CD14-positive monocyte (primary cell): ENCODE measurements at regions not wholly inside any gene's neighbourhood (a gene's known extent, or its start where the extent isn't known, plus 50 kb on each side); places are given as distances from the start of the nearest gene placed in this dataset.
A peak's percentile ranks its signal among the peaks of the same experiment; 100 is the strongest.

Experiments
- DNase-seq, 3 donors: peaks; one replicate each; pipeline ENCODE4 v3.0.0-alpha.2; 2011 to 2022
- H2AFZ ChIP-seq: 2 replicates; pipeline ENCODE4 v1.6.0; 2012; ENCODE audit warnings: mild to moderate bottlenecking, low read depth, low read length, inconsistent platforms; ENCODE audit not compliant: insufficient read depth, poor library complexity, severe bottlenecking
- H3K27ac ChIP-seq, 2 donors: 1 replicate in 1 of 2; 2 replicates in 1 of 2; pipeline ENCODE4 v1.5.1; 2012 to 2013; ENCODE audit warnings: low read length in 2 of 2, control low read depth in 1 of 2, inconsistent platforms in 1 of 2, low read depth in 1 of 2, mild to moderate bottlenecking in 1 of 2
- H3K27me3 ChIP-seq, 2 donors: one replicate each; pipeline versions ENCODE4 v1.6.0 to v1.6.1; 2011 to 2013; ENCODE audit warnings: low read length in 2 of 2; ENCODE audit not compliant: control insufficient read depth in 2 of 2, insufficient read depth in 2 of 2
- H3K36me3 ChIP-seq, 2 donors: replicated peaks in 1 of 2; 1 replicate in 1 of 2; 2 replicates in 1 of 2; pipeline versions ENCODE4 v1.5.1 to v1.6.1; 2012 to 2013; ENCODE audit warnings: low read length in 2 of 2, control low read depth in 1 of 2, inconsistent platforms in 1 of 2, mild to moderate bottlenecking in 1 of 2; ENCODE audit not compliant: insufficient read depth in 2 of 2, control insufficient read depth in 1 of 2
- H3K4me1 ChIP-seq, 2 donors: 1 replicate in 1 of 2; 2 replicates in 1 of 2; pipeline versions ENCODE4 v1.5.1 to v1.6.1; 2012 to 2013; ENCODE audit warnings: low read length in 2 of 2, control low read depth in 1 of 2, inconsistent platforms in 1 of 2, mild to moderate bottlenecking in 1 of 2, moderate library complexity in 1 of 2; ENCODE audit not compliant: insufficient read depth in 2 of 2, control insufficient read depth in 1 of 2
- H3K4me2 ChIP-seq: replicated peaks from 2 replicates; pipeline ENCODE3; 2012; ENCODE audit warnings: low read length, moderate library complexity, mild to moderate bottlenecking; ENCODE audit not compliant: poor library complexity, severe bottlenecking; ENCODE audit errors: extremely low read depth
- H3K4me3 ChIP-seq, 3 experiments: fragments of 200-600 bp in 1 of 3; sonication (generic) in 1 of 3; replicated peaks in 1 of 3; 1 replicate in 2 of 3; 2 replicates in 1 of 3; pipeline ENCODE4 v1.5.1; 2011 to 2013; ENCODE audit warnings: low read length in 3 of 3, mild to moderate bottlenecking in 3 of 3, control low read depth in 2 of 3, low read depth in 2 of 3, inconsistent platforms in 1 of 3, moderate library complexity in 1 of 3
- H3K79me2 ChIP-seq: 2 replicates; pipeline ENCODE4 v1.6.0; 2012; ENCODE audit warnings: mild to moderate bottlenecking, control low read depth, inconsistent platforms, low read length, moderate library complexity; ENCODE audit not compliant: insufficient read depth
- H3K9ac ChIP-seq: 2 replicates; pipeline ENCODE4 v1.6.0; 2017; ENCODE audit warnings: low read length, mild to moderate bottlenecking; ENCODE audit not compliant: insufficient read depth, poor library complexity, severe bottlenecking
- H3K9me3 ChIP-seq, 2 donors: replicated peaks in 1 of 2; 1 replicate in 1 of 2; 2 replicates in 1 of 2; pipeline versions ENCODE4 v1.5.1 to v1.6.1; 2012 to 2013; ENCODE audit warnings: low read length in 2 of 2, control low read depth in 1 of 2; ENCODE audit not compliant: control insufficient read depth in 1 of 2, insufficient read depth in 1 of 2
- H4K20me1 ChIP-seq: 2 replicates; pipeline ENCODE4 v1.6.0; 2012; ENCODE audit warnings: mild to moderate bottlenecking, low read length, control low read depth, moderate library complexity; ENCODE audit not compliant: insufficient read depth
- H3K27ac Mint-ChIP-seq, 7 donors: one replicate each; pipeline ENCODE4 v1.8.0; 2020; ENCODE audit warnings: mild to moderate bottlenecking in 7 of 7, mixed read lengths in 7 of 7, moderate library complexity in 6 of 7, inconsistent platforms in 2 of 7
- H3K27me3 Mint-ChIP-seq, 3 donors: one replicate each; pipeline ENCODE4 v1.8.0; 2021 to 2022; ENCODE audit warnings: low read depth in 3 of 3, mild to moderate bottlenecking in 3 of 3, mixed read lengths in 3 of 3, moderate library complexity in 3 of 3, inconsistent platforms in 1 of 3
- H3K36me3 Mint-ChIP-seq, 2 donors: one replicate each; pipeline ENCODE4 v1.8.0; 2020; ENCODE audit warnings: mixed read lengths in 2 of 2, inconsistent platforms in 1 of 2, mild to moderate bottlenecking in 1 of 2
- H3K4me1 Mint-ChIP-seq: one replicate; pipeline ENCODE4 v1.8.0; 2020; ENCODE audit warnings: mild to moderate bottlenecking, mixed read lengths
- H3K4me3 Mint-ChIP-seq, 2 donors: one replicate each; pipeline ENCODE4 v1.8.0; 2020; ENCODE audit warnings: mild to moderate bottlenecking in 2 of 2, mixed read lengths in 2 of 2, moderate library complexity in 1 of 2
- H3K9me3 Mint-ChIP-seq, 7 donors: one replicate each; pipeline ENCODE4 v1.8.0; 2020 to 2022; ENCODE audit warnings: mixed read lengths in 7 of 7, mild to moderate bottlenecking in 6 of 7, moderate library complexity in 6 of 7, inconsistent platforms in 2 of 7
- WGBS: methylation state at CpG from one replicate; pipeline ENCODE4 v1.1.5; 2013; ENCODE audit warnings: missing lambda C conversion rate; ENCODE audit not compliant: insufficient coverage; 5-methylcytosine and 5-hydroxymethylcytosine counted together
- intact Hi-C, 2 donors: fragments of 100-400 bp; cut with micrococcal nuclease; formaldehyde crosslinking; loops; one replicate each; pipeline versions ENCODE4 v1.15.0 to v1.15.1; 2023
- TF ChIP-seq, protein P1 (sequence below): fragments of 200-600 bp; IDR thresholded peaks from one replicate; pipeline ENCODE4 v1.8.0; 2022; ENCODE audit warnings: antibody characterized with exemption, mild to moderate bottlenecking

DNA sequence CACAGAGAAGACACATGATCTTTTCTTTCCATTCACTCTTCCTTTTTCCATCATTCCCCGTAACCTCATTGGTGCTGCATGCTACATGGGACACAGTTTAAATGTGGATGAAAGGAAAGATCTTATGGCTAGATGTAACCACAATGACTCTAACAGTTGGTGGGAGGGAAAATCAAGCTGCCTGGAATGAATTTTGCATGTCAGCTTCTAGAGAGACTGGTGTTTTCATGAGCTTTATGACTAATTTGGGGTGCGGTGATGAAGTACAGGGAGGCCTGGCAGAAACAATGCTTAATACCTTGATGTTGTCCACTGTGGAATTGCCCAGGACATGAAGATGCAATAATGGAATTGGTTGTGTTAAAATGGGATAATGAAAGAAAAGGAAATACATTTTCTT, 55.9 kb upstream of the MYO10 start:
- Histone ChIP-seq H3K4me2 (no peak overlapping the region), H3K79me2 (no peaks in the 10 kb centered on the region), H2AFZ (no peak overlapping the region), H3K9ac (no peak overlapping the region), H4K20me1 (no peaks in the 10 kb centered on the region), H3K9me3 (no peaks in the 10 kb centered on the region), H3K4me1 (no peaks in the 10 kb centered on the region), H3K27ac (no peak overlapping the region), H3K27me3 (peaks cover 0 to 12% of the 10 kb centered on the region in 2 donors), H3K4me3 (no peak overlapping the region), H3K36me3 (no peaks in the 10 kb centered on the region)
- 22% methylated on average over 1 of the region's 2 CpGs for WGBS
- no peak for DNase-seq
- TF ChIP-seq, protein P1, sequence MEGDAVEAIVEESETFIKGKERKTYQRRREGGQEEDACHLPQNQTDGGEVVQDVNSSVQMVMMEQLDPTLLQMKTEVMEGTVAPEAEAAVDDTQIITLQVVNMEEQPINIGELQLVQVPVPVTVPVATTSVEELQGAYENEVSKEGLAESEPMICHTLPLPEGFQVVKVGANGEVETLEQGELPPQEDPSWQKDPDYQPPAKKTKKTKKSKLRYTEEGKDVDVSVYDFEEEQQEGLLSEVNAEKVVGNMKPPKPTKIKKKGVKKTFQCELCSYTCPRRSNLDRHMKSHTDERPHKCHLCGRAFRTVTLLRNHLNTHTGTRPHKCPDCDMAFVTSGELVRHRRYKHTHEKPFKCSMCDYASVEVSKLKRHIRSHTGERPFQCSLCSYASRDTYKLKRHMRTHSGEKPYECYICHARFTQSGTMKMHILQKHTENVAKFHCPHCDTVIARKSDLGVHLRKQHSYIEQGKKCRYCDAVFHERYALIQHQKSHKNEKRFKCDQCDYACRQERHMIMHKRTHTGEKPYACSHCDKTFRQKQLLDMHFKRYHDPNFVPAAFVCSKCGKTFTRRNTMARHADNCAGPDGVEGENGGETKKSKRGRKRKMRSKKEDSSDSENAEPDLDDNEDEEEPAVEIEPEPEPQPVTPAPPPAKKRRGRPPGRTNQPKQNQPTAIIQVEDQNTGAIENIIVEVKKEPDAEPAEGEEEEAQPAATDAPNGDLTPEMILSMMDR: no peak
- no peak overlapping the region for H3K27ac Mint-ChIP-seq
- peak overlapping the region in 1 of 2 donors; percentile 22 for H3K4me3 Mint-ChIP-seq
- H3K4me1 Mint-ChIP-seq: peaks cover 1% of the 10 kb centered on the region
- H3K27me3 Mint-ChIP-seq: peaks cover 16 to 26% (median 17%) of the 10 kb centered on the region in 3 donors
- intact Hi-C loops: no loop called here
- H3K36me3 Mint-ChIP-seq: no peaks in the 10 kb centered on the region
- H3K9me3 Mint-ChIP-seq: peaks cover 0 to 6% (median 0%) of the 10 kb centered on the region in 7 donors

DNA sequence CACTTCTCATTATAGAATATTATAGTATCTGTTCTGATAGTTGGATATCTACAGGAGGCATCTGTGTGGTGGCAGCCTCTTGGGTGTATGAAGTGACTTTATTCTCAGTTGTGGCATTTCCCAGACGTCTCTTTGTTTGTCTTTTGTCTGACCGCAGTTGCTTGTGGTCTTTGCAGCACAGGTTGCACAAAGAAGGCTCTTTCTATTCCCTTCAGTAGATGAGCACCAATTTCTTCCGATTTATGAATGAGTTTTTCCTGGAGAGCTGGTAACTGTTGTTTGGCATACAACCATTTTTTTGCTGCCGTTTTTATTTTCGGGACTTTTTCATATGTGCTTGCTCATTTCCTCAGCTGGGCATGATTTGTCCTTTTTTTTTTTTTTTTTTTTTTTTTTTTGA, 56.4 kb upstream of the MYO10 start:
- WGBS: no CpG with 5 or more reads among the region's 5 CpGs

More for the DNA sequence above, 56.4 kb upstream of the MYO10 start:
- Histone ChIP-seq H3K4me3 (no peak overlapping the region), H2AFZ (no peak overlapping the region), H3K27me3 (peaks cover 0 to 12% of the 10 kb centered on the region in 2 donors), H3K36me3 (no peaks in the 10 kb centered on the region), H3K4me2 (no peak overlapping the region), H3K9me3 (no peaks in the 10 kb centered on the region), H4K20me1 (no peaks in the 10 kb centered on the region), H3K27ac (no peak overlapping the region), H3K4me1 (no peaks in the 10 kb centered on the region), H3K79me2 (no peaks in the 10 kb centered on the region), H3K9ac (no peak overlapping the region)
- peaks cover 1% of the 10 kb centered on the region for H3K4me1 Mint-ChIP-seq
- peak overlapping the region in 1 of 2 donors; percentile 22 for H3K4me3 Mint-ChIP-seq
- no peaks in the 10 kb centered on the region for H3K36me3 Mint-ChIP-seq
- DNase-seq: no peak
- intact Hi-C loops: no loop called here
- no peak overlapping the region for H3K27ac Mint-ChIP-seq
- H3K27me3 Mint-ChIP-seq: peaks cover 16 to 26% (median 17%) of the 10 kb centered on the region in 3 donors
- TF ChIP-seq, protein P1: no peak
- H3K9me3 Mint-ChIP-seq: peaks cover 0 to 6% (median 0%) of the 10 kb centered on the region in 7 donors
